H1 (cell line): ENCODE measurements at regions not wholly inside any gene's neighbourhood (a gene's known extent, or its start where the extent isn't known, plus 50 kb on each side); places are given as distances from the start of the nearest gene placed in this dataset.

Experiments used
- CTCF ChIA-PET: fragments of 300-600 bp; sonication (Branson Sonifier 250); formaldehyde crosslinking; loops from one replicate; lab custom pipeline; 2021; ENCODE audit not compliant: partially characterized antibody; lab: Charles Lee
- POLR2A ChIA-PET: fragments of 300-600 bp; sonication (Branson Sonifier 250); formaldehyde crosslinking; loops from one replicate; lab custom pipeline; 2021; ENCODE audit warnings: inconsistent platforms; ENCODE audit not compliant: partially characterized antibody; lab: Charles Lee
- DNase-seq, 2 experiments: peaks; one replicate each; pipeline versions ENCODE4 v3.0.0 to v3.0.0-alpha.2; 2010 to 2022; ENCODE audit warnings: low spot score in 2 of 2, low read depth in 1 of 2, mixed read lengths in 1 of 2
- FAIRE-seq: peaks from 2 replicates; lab custom pipeline; 2011; peaks lifted over from hg19 to GRCh38; lab: Jason Lieb, UNC
- H2AFZ ChIP-seq: 2 replicates; pipeline ENCODE4 v1.8.1; 2012; ENCODE audit warnings: low read length, inconsistent platforms
- H2AK5ac ChIP-seq: 2 replicates; pipeline ENCODE4 v1.6.1; 2013; ENCODE audit warnings: low read depth, low read length
- H2BK120ac ChIP-seq: replicated peaks from 2 replicates; pipeline ENCODE3; 2013; ENCODE audit warnings: low read depth, low read length, inconsistent platforms
- H2BK12ac ChIP-seq: 2 replicates; pipeline ENCODE4 v1.6.1; 2013; ENCODE audit warnings: low read depth, low read length
- H2BK15ac ChIP-seq: 2 replicates; pipeline ENCODE4 v1.6.1; 2013; ENCODE audit warnings: low read length
- H2BK20ac ChIP-seq: 2 replicates; pipeline ENCODE4 v1.6.1; 2013; ENCODE audit warnings: low read length
- H2BK5ac ChIP-seq: 2 replicates; pipeline ENCODE4 v1.6.1; 2013; ENCODE audit warnings: low read depth, low read length
- H3K14ac ChIP-seq: 2 replicates; pipeline ENCODE4 v1.6.1; 2013; ENCODE audit warnings: inconsistent platforms; ENCODE audit not compliant: insufficient read length
- H3K18ac ChIP-seq: 2 replicates; pipeline ENCODE4 v1.6.1; 2013; ENCODE audit warnings: low read length; ENCODE audit errors: extremely low read depth
- H3K23ac ChIP-seq: 2 replicates; pipeline ENCODE4 v1.6.1; 2013; ENCODE audit warnings: inconsistent platforms; ENCODE audit not compliant: insufficient read length
- H3K23me2 ChIP-seq: 2 replicates; pipeline ENCODE4 v1.6.1; 2013; ENCODE audit warnings: low read depth, low read length
- H3K27ac ChIP-seq: 2 replicates; pipeline ENCODE4 v1.6.1; 2011; ENCODE audit warnings: low read depth, low read length, inconsistent platforms
- H3K27me3 ChIP-seq, 4 experiments: replicated peaks in 1 of 4; 1 replicate in 1 of 4; 2 replicates in 3 of 4; pipeline versions ENCODE4 v1.6.1 to v1.8.1; 2011 to 2013; ENCODE audit warnings: low read length in 3 of 4, mild to moderate bottlenecking in 3 of 4, inconsistent platforms in 2 of 4, mixed read lengths in 2 of 4, moderate library complexity in 1 of 4; ENCODE audit not compliant: control insufficient read depth in 3 of 4, insufficient read depth in 3 of 4; ENCODE audit errors: extremely low read depth in 1 of 4
- H3K36me3 ChIP-seq, 4 experiments: 2 replicates each; pipeline versions ENCODE4 v1.6.1 to v1.8.1; 2011 to 2013; ENCODE audit warnings: mild to moderate bottlenecking in 4 of 4, low read length in 3 of 4, moderate library complexity in 2 of 4, control low read depth in 1 of 4, inconsistent platforms in 1 of 4; ENCODE audit not compliant: insufficient read depth in 4 of 4, control insufficient read depth in 2 of 4
- H3K4ac ChIP-seq: replicated peaks from 2 replicates; pipeline ENCODE3; 2013; ENCODE audit warnings: low read length, low read depth, mixed read lengths, inconsistent platforms; ENCODE audit not compliant: insufficient read length
- H3K4me1 ChIP-seq, 4 experiments: replicated peaks in 1 of 4; 1 replicate in 1 of 4; 2 replicates in 3 of 4; pipeline versions ENCODE4 v1.6.1 to v1.8.1; 2011 to 2013; ENCODE audit warnings: low read length in 3 of 4, inconsistent platforms in 2 of 4, mixed read lengths in 1 of 4; ENCODE audit not compliant: insufficient read depth in 4 of 4, control insufficient read depth in 3 of 4
- H3K4me2 ChIP-seq, 2 experiments: 2 replicates each; pipeline versions ENCODE4 v1.6.1 to v1.8.1; 2011 to 2013; ENCODE audit warnings: low read depth in 2 of 2, low read length in 2 of 2, control low read depth in 1 of 2, inconsistent platforms in 1 of 2, mild to moderate bottlenecking in 1 of 2; ENCODE audit not compliant: insufficient read depth in 1 of 2
- H3K4me3 ChIP-seq, 4 experiments: fragments of 200-600, 300-600 bp in 1 of 4; sonication (generic), shearing (Covaris generic), sonication (Bioruptor Twin) in 1 of 4; 2 replicates each; pipeline versions ENCODE4 v1.5.1 to v1.8.1; 2011 to 2016; ENCODE audit warnings: low read length in 4 of 4, low read depth in 3 of 4, control low read depth in 2 of 4, inconsistent platforms in 2 of 4, mild to moderate bottlenecking in 2 of 4, mixed read lengths in 1 of 4, moderate library complexity in 1 of 4; ENCODE audit not compliant: insufficient read depth in 2 of 4; ENCODE audit errors: extremely low read depth in 1 of 4
- H3K56ac ChIP-seq: replicated peaks from 2 replicates; pipeline ENCODE3; 2013; ENCODE audit warnings: low read depth, mild to moderate bottlenecking, mixed read lengths, low read length, inconsistent platforms; ENCODE audit not compliant: insufficient read length
- H3K79me1 ChIP-seq: 2 replicates; pipeline ENCODE4 v1.6.1; 2013; ENCODE audit warnings: low read depth, low read length, control low read depth
- H3K79me2 ChIP-seq, 2 experiments: 2 replicates each; pipeline versions ENCODE4 v1.6.1 to v1.8.1; 2012 to 2013; ENCODE audit warnings: low read length in 2 of 2, mild to moderate bottlenecking in 2 of 2, inconsistent platforms in 1 of 2; ENCODE audit not compliant: insufficient read depth in 2 of 2, control insufficient read depth in 1 of 2
- H3K9ac ChIP-seq, 4 experiments: replicated peaks in 1 of 4; 1 replicate in 1 of 4; 2 replicates in 3 of 4; pipeline versions ENCODE4 v1.6.1 to v1.8.1; 2011 to 2013; ENCODE audit warnings: low read depth in 3 of 4, low read length in 3 of 4, control low read depth in 2 of 4, mild to moderate bottlenecking in 2 of 4, moderate library complexity in 2 of 4, inconsistent platforms in 1 of 4; ENCODE audit errors: extremely low read depth in 1 of 4
- H3K9me3 ChIP-seq, 2 experiments: 2 replicates each; pipeline versions ENCODE4 v1.6.1 to v1.8.1; 2012 to 2013; ENCODE audit warnings: mild to moderate bottlenecking in 2 of 2, moderate library complexity in 2 of 2, control low read depth in 1 of 2, inconsistent platforms in 1 of 2, low read depth in 1 of 2, low read length in 1 of 2, mixed read lengths in 1 of 2; ENCODE audit not compliant: insufficient read depth in 2 of 2
- H4K20me1 ChIP-seq, 2 experiments: replicated peaks in 1 of 2; 2 replicates each; pipeline versions ENCODE3 to v1.8.1; 2011 to 2013; ENCODE audit warnings: inconsistent platforms in 2 of 2, low read length in 2 of 2, mild to moderate bottlenecking in 1 of 2; ENCODE audit not compliant: insufficient read depth in 2 of 2, control insufficient read depth in 1 of 2
- H4K5ac ChIP-seq: 2 replicates; pipeline ENCODE4 v1.6.1; 2013; ENCODE audit warnings: low read length, low read depth, mixed read lengths, inconsistent platforms; ENCODE audit not compliant: insufficient read length
- H4K8ac ChIP-seq: 2 replicates; pipeline ENCODE4 v1.8.0; 2013; ENCODE audit warnings: mild to moderate bottlenecking, moderate library complexity, low read length, inconsistent platforms; ENCODE audit not compliant: insufficient read depth; ENCODE audit errors: extremely low read depth
- H4K91ac ChIP-seq: replicated peaks from 2 replicates; pipeline ENCODE3; 2013; ENCODE audit warnings: low read length, mixed read lengths, inconsistent platforms; ENCODE audit not compliant: insufficient read length
- ASH2L ChIP-seq: fragments of 200-600, 300-600 bp; sonication (generic); IDR thresholded peaks from one replicate; pipeline ENCODE4 v1.7.1; 2017; ENCODE audit warnings: low read length
- CHD1 ChIP-seq: IDR thresholded peaks from 2 replicates; pipeline ENCODE4 v1.6.1; 2012; ENCODE audit warnings: low read depth, low read length, improper control_type of control experiment
- POLR2A ChIP-seq, 2 experiments: IDR thresholded peaks; 1 replicate in 1 of 2; 2 replicates in 1 of 2; pipeline ENCODE4 v1.6.1; 2011; ENCODE audit warnings: low read depth in 2 of 2, low read length in 2 of 2, mild to moderate bottlenecking in 2 of 2; ENCODE audit errors: control extremely low read depth in 1 of 2
- POU5F1 ChIP-seq: IDR thresholded peaks from 2 replicates; pipeline ENCODE4 v1.6.1; 2011; ENCODE audit warnings: low read depth, mild to moderate bottlenecking, low read length, moderate library complexity
- SUZ12 ChIP-seq: fragments of 200-600 bp; sonication (generic); IDR thresholded peaks from 2 replicates; pipeline ENCODE4 v1.6.1; 2012; ENCODE audit warnings: mild to moderate bottlenecking, inconsistent platforms, low read length, moderate library complexity, mixed read lengths
- WGBS, 2 experiments: shearing (Covaris generic) in 1 of 2; methylation state at CpG; one replicate each; pipeline versions ENCODE4 v1.1.6 to v1.1.7; 2013 to 2015; ENCODE audit warnings: low lambda C conversion rate in 2 of 2, mixed read lengths in 2 of 2, inconsistent platforms in 1 of 2, low coverage in 1 of 2, missing lambda C conversion rate in 1 of 2; ENCODE audit not compliant: insufficient replicate concordance in 2 of 2, insufficient coverage in 1 of 2, insufficient read length in 1 of 2; ENCODE audit errors: extremely low coverage in 1 of 2, missing lambda C conversion rate in 1 of 2; 5-methylcytosine and 5-hydroxymethylcytosine counted together

- no peak overlapping the region for H3K4me3 ChIP-seq
- FAIRE-seq: no peak
- no peak for DNase-seq
- H3K23ac ChIP-seq: no peak overlapping the region
- no peaks in the 10 kb centered on the region for H4K20me1 ChIP-seq
- no peak overlapping the region for H3K18ac ChIP-seq
- no peak overlapping the region; the same call in 1 of the 2 replicates for H2AFZ ChIP-seq
- no peak overlapping the region for H3K9ac ChIP-seq
- no peaks in the 10 kb centered on the region for H3K36me3 ChIP-seq
- no peak overlapping the region for H2BK12ac ChIP-seq
- no peak overlapping the region for H3K27ac ChIP-seq
- CTCF ChIA-PET: interaction anchor here (0.6 to 1.6 kb wide), 6 partner anchors 9 to 468 kb away, joined by 3 to 7 read pairs (median 4); no protein-coding TSS in a partner anchor
- H4K91ac ChIP-seq: no peak overlapping the region
- no peaks in the 10 kb centered on the region for H3K9me3 ChIP-seq
- no peaks in the 10 kb centered on the region for H3K4me1 ChIP-seq
- H4K8ac ChIP-seq: no peak overlapping the region
- no peak overlapping the region for H3K4me2 ChIP-seq
- H2BK15ac ChIP-seq: no peak overlapping the region
- H2BK20ac ChIP-seq: no peak overlapping the region
- no peak overlapping the region for H4K5ac ChIP-seq
- no peak for TF ChIP-seq POLR2A (IDR thresholded peaks at IDR 0.05; ENCODE audit: control extremely low read depth in 1 of 2, low read depth in 2 of 2, low read length in 2 of 2)
- TF ChIP-seq POU5F1: no peak
- no peak for TF ChIP-seq CHD1
- no peak for TF ChIP-seq SUZ12
- no peak for TF ChIP-seq ASH2L
- TF ChIP-seq, all 59 proteins: peak for 0
- Histone ChIP-seq H3K79me1 (no peaks in the 10 kb centered on the region), H2BK5ac (no peak overlapping the region), H3K14ac (no peak overlapping the region), H3K27me3 (peaks cover 0 to 1% (median 0%) of the 10 kb centered on the region in 4 experiments; a peak in 1 of 7 replicates), H2AK5ac (no peak overlapping the region), H3K79me2 (no peaks in the 10 kb centered on the region), H3K4ac (no peak overlapping the region), H3K23me2 (no peaks in the 10 kb centered on the region), H2BK120ac (no peak overlapping the region), H3K56ac (no peak overlapping the region)
- POLR2A ChIA-PET: interaction anchor here (1.1 kb wide), 1 partner anchor 9 kb away, joined by 3 read pairs; no protein-coding TSS in a partner anchor
- WGBS, 2 experiments: 84% methylated on average over 5 of the region's 5 CpGs; no CpG with 5 or more reads in 1 of the 2 experiments
Observed at GRCh38 chr18:4589056-4589800, 134.1 kb upstream of the DLGAP1 start.
